Parathyroid adenoma (tissue), 2 donors: ENCODE measurements at regions not wholly inside any gene's neighbourhood (a gene's known extent, or its start where the extent isn't known, plus 50 kb on each side); places are given as distances from the start of the nearest gene placed in this dataset.

Source experiments
- H2AFZ ChIP-seq: fragments of 300-600 bp; sonication (generic); one replicate; pipeline ENCODE4 v1.7.0; 2017; ENCODE audit warnings: antibody characterized with exemption, mild to moderate bottlenecking
- H3K27ac ChIP-seq: fragments of 300-600 bp; sonication (generic); one replicate; pipeline ENCODE4 v1.7.0; 2017
- H3K27me3 ChIP-seq: fragments of 300-600 bp; sonication (generic); one replicate; pipeline ENCODE4 v1.7.0; 2017; ENCODE audit warnings: low read length; ENCODE audit not compliant: control insufficient read depth, insufficient read depth
- H3K36me3 ChIP-seq: fragments of 300-600 bp; sonication (generic); one replicate; pipeline ENCODE4 v1.7.0; 2017; ENCODE audit warnings: low read length; ENCODE audit not compliant: control insufficient read depth, insufficient read depth
- H3K4me1 ChIP-seq: fragments of 300-600 bp; sonication (generic); one replicate; pipeline ENCODE4 v1.7.0; 2017; ENCODE audit warnings: control low read depth
- H3K4me2 ChIP-seq: fragments of 300-600 bp; sonication (generic); one replicate; pipeline ENCODE4 v1.7.0; 2017; ENCODE audit warnings: low read length
- H3K4me3 ChIP-seq: fragments of 300-600 bp; sonication (generic); one replicate; pipeline ENCODE4 v1.7.0; 2017; ENCODE audit warnings: low read depth, low read length
- H3K79me2 ChIP-seq: fragments of 300-600 bp; sonication (generic); one replicate; pipeline ENCODE4 v1.7.0; 2017; ENCODE audit warnings: control low read depth
- H3K9ac ChIP-seq: fragments of 300-600 bp; sonication (generic); one replicate; pipeline ENCODE4 v1.7.0; 2017; ENCODE audit warnings: mild to moderate bottlenecking
- H3K9me3 ChIP-seq: fragments of 300-600 bp; sonication (generic); one replicate; pipeline ENCODE4 v1.7.0; 2017; ENCODE audit warnings: low read length; ENCODE audit not compliant: control insufficient read depth
- CTCF ChIP-seq: fragments of 300-600 bp; sonication (generic); IDR thresholded peaks from one replicate; pipeline ENCODE4 v1.7.0; 2017; ENCODE audit warnings: antibody characterized with exemption, mild to moderate bottlenecking
- donor health status: primary hyperparathyroidism.

- H3K4me1 ChIP-seq = no peaks in the 10 kb centered on the region
- no peaks in the 10 kb centered on the region for H3K9me3 ChIP-seq
- H3K4me3 ChIP-seq = no peak overlapping the region
- no peak overlapping the region for H3K27ac ChIP-seq
- no peak overlapping the region for H3K4me2 ChIP-seq
- H2AFZ ChIP-seq = no peak overlapping the region
- H3K9ac ChIP-seq = no peak overlapping the region
- no peaks in the 10 kb centered on the region for H3K27me3 ChIP-seq
- no peaks in the 10 kb centered on the region for H3K36me3 ChIP-seq
- H3K79me2 ChIP-seq = no peaks in the 10 kb centered on the region
- TF ChIP-seq CTCF = no peak
These were observed 78.4 kb upstream of the FSTL4 start for GRCh38 chr5:133690746-133691145.

DNA sequence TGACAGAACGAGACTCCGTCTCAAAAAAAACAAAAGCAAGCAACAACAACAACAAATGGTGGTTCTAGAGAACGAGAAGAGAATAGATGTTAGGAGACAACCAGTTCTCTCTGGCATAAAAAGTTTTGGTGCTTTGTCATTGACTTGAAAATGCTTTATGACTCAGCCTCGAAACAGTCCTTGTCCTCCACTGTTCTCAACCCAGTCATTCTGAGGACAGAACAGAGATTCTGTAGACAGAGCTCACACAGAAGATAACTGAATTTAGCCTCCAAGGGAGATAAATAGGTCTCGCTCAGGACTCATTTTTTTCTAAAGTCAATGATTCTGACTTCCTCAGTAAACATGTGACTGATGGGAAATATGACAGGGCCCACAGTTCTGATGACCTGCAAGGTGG, 76.0 kb upstream of the FSTL4 start:
- H3K9ac ChIP-seq = no peak overlapping the region
- no peaks in the 10 kb centered on the region for H3K79me2 ChIP-seq
- H3K4me2 ChIP-seq = no peak overlapping the region
- no peak for TF ChIP-seq CTCF
- H3K27ac ChIP-seq = no peak overlapping the region
- no peak overlapping the region for H3K4me3 ChIP-seq
- no peaks in the 10 kb centered on the region for H3K9me3 ChIP-seq
- H3K4me1 ChIP-seq = no peaks in the 10 kb centered on the region
- no peaks in the 10 kb centered on the region for H3K36me3 ChIP-seq
- H3K27me3 ChIP-seq = no peaks in the 10 kb centered on the region
- H2AFZ ChIP-seq = no peak overlapping the region

DNA sequence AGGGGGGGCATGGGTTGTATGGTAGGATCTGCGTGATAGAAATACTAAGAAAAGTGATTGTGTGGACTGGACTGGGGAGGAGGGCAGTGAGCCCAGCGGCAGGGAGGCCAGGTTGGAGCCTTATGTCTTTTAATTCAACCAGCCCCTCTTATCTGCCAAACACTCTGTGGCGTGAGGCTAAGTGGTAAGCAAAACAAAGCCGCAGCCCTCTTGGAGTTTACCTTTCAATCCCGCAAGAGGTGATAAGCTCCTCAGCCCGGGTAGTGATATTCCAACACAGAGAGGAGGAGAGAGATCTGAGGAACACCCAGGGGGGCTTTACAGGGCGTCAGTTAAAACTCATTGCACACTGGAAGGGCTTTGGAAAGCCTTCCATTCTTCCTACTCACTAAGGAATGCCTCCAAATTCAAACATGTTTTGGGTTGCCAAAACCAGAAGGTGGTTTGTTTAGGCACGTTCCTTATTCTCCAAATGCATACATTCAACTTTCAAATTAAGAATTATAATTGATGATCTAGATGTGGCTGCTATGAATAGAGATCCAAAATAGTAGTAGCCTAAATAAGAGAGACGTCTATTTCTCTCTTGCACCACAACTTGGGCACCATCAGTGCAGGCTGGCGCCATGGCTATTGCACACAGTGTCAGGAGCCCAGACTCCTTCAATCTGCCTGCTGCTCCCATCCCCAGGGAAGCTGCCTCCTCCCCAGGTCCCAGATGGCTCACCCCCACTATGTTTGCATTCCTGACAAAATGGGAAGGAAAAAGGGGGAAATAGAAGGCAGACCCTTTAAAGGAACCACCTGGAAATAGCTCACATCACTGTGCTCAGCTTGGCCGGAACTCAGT, 75.1 kb upstream of the FSTL4 start:
- Histone ChIP-seq H3K4me3 (no peak overlapping the region), H2AFZ (no peak overlapping the region), H3K79me2 (no peaks in the 10 kb centered on the region), H3K4me1 (no peaks in the 10 kb centered on the region), H3K27me3 (no peaks in the 10 kb centered on the region), H3K27ac (no peak overlapping the region), H3K9me3 (no peaks in the 10 kb centered on the region), H3K9ac (no peak overlapping the region), H3K4me2 (no peak overlapping the region), H3K36me3 (no peaks in the 10 kb centered on the region)
- no peak for TF ChIP-seq CTCF

- no peak overlapping the region for H2AFZ ChIP-seq
- H3K4me1 ChIP-seq = no peaks in the 10 kb centered on the region
- H3K9me3 ChIP-seq = no peaks in the 10 kb centered on the region
- no peak overlapping the region for H3K4me3 ChIP-seq
- H3K27ac ChIP-seq = no peak overlapping the region
- H3K9ac ChIP-seq = no peak overlapping the region
- no peaks in the 10 kb centered on the region for H3K36me3 ChIP-seq
- H3K27me3 ChIP-seq = no peaks in the 10 kb centered on the region
- no peak overlapping the region for H3K4me2 ChIP-seq
- H3K79me2 ChIP-seq = no peaks in the 10 kb centered on the region
- TF ChIP-seq CTCF = no peak
These were observed 74.2 kb upstream of the FSTL4 start for GRCh38 chr5:133686566-133686965.
